ENCODE measurements at regions not wholly inside any gene's neighbourhood (a gene's known extent, or its start where the extent isn't known, plus 50 kb on each side); places are given as distances from the start of the nearest gene placed in this dataset.

DNA sequence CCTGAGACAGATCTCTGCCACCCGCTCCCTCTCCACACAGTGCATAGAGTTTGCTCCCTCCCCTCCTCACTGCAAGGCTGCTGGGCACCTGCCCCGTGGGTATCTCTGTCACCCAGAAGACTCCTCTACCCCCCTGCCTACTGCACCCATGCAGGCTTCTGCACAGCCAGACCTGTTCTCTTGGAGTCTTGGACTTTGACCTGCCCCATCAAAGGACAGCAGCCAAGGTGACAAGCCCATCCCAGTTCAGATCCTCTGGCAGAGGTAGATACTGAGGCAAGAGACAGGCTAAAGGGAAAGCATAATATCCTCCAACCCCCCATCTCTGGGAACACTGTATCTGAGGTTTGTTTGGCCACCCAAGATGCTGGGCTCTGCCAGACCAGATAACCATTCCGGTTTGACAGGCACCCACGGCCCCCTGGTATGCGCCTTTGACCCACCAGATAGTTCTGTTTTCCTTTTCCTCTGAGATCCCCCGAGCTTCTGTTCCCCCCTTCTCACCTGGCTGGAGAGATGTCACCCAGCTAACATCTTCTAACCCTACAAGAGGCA, 239.6 kb downstream of the SOX9 start:
- no peak for DNase-seq (ENCODE audit: extremely low read depth, low read depth, low spot score)

GRCh38 chr17:72361892-72362291, 241.1 kb downstream of the SOX9 start:
- DNase-seq (ENCODE audit: extremely low read depth, low read depth, low spot score): no peak

GRCh38 chr17:72362376-72363088, 241.7 kb downstream of the SOX9 start:
- DNase-seq (ENCODE audit: extremely low read depth, low read depth, low spot score): no peak

- DNase-seq (ENCODE audit: extremely low read depth, low read depth, low spot score): no peak
Measured at GRCh38 chr17:72363089-72363610, 242.3 kb downstream of the SOX9 start.

DNA sequence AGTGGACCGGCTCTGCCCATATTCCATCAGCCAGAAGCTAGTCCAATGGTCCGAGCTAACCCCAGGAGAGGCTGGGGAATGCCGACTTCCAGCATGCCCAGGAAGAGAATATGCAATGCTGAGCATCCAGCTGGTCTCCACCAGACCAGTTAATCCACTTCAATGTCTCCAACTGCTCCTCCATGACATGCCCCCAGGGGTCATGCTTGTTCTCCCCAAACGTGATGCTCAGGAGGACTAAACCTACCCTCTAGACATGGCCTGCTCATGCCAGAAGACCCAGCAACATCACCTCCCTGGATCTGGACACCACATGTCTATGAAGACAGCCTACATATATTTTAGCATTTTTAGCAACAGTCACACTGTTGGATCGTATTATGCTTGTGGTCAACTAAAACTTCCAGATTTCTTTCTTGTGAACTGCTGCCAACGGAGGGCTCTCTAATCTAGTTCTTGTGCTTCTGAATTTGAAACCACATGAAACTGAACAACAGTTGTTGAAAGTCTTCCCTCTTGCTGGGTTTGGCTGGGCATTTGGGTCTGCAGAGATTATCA, 245.1 kb downstream of the SOX9 start:
- DNase-seq (ENCODE audit: extremely low read depth, low read depth, low spot score): no peak

- DNase-seq (ENCODE audit: extremely low read depth, low read depth, low spot score): no peak
Measured at GRCh38 chr17:72366626-72367025, 245.8 kb downstream of the SOX9 start.

- no peak for DNase-seq (ENCODE audit: extremely low read depth, low read depth, low spot score)
Measured at GRCh38 chr17:72368191-72368590, 247.4 kb downstream of the SOX9 start.

GRCh38 chr17:72369366-72369765, 248.5 kb downstream of the SOX9 start:
- DNase-seq (ENCODE audit: extremely low read depth, low read depth, low spot score): no peak

- DNase-seq (ENCODE audit: extremely low read depth, low read depth, low spot score): no peak
Measured at GRCh38 chr17:72370819-72371218, 250.0 kb downstream of the SOX9 start.

GRCh38 chr17:72372185-72372584, 251.4 kb downstream of the SOX9 start:
- DNase-seq (ENCODE audit: extremely low read depth, low read depth, low spot score): no peak

- DNase-seq (ENCODE audit: extremely low read depth, low read depth, low spot score): no peak
Measured at GRCh38 chr17:72373910-72374741, 253.3 kb downstream of the SOX9 start.

DNA sequence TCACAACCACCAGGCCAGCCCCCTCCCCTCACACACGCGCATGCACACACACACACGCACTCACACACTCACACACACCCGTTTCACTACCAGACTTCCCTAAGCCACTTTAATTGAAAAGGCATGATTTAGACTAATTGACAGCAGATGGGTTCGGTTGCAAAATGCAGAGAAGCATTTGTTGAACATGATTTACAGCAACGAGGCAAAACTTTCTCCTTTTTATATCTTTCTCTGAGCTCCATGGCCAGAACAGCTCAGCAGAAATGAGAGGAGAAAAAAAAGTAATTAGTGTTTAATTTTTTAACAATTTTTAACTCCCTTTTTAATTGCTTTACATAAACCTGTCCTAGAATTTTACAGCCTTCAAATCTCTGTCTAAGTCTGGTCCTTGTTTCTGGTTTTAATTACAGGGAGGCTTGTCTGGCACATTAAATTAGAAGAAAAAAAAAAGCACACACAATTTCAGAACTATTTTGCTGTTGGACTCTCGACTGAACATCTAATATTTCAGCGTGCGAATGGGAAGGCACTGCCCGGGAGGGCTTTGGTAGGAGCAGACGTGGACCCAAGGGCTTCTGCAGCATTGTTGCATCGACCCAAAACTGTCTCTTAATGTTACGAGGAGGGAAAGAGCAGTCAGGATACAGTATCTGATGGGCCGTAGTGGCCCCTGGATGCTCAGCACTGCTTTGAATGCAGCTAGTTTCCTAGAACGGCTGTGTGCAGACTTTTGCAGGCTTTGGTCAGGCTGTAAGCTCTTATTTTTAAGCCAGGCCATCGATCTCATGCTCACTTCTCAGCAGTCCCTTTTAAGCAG, 255.9 kb downstream of the SOX9 start:
- DNase-seq (ENCODE audit: extremely low read depth, low read depth, low spot score): no peak

- DNase-seq (ENCODE audit: extremely low read depth, low read depth, low spot score): no peak
Measured at GRCh38 chr17:72378414-72379390, 257.9 kb downstream of the SOX9 start.

GRCh38 chr17:72379516-72379915, 258.7 kb downstream of the SOX9 start:
- DNase-seq (ENCODE audit: extremely low read depth, low read depth, low spot score): no peak

DNA sequence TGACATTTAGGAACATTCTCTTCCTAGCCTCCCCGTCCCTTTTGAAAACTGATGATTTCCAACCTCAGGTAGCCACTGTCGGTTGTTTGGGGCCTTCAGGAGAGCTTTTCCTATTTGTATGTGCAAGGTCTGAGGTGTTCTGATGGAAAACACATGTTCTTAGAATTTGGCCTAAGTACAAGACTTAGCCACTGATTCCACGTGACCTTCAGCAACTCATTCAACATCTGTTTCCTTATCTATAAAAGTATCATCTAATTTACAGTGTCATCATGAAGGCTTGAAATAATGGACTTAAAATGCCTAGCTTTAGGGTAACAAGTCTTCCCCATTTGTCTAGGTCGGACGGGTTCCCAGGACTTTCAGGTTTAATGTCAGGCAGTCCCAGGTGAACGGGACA, 259.3 kb downstream of the SOX9 start:
- no peak for DNase-seq (ENCODE audit: extremely low read depth, low read depth, low spot score)

GRCh38 chr17:72380737-72381136, 259.9 kb downstream of the SOX9 start:
- DNase-seq (ENCODE audit: extremely low read depth, low read depth, low spot score): no peak

DNA sequence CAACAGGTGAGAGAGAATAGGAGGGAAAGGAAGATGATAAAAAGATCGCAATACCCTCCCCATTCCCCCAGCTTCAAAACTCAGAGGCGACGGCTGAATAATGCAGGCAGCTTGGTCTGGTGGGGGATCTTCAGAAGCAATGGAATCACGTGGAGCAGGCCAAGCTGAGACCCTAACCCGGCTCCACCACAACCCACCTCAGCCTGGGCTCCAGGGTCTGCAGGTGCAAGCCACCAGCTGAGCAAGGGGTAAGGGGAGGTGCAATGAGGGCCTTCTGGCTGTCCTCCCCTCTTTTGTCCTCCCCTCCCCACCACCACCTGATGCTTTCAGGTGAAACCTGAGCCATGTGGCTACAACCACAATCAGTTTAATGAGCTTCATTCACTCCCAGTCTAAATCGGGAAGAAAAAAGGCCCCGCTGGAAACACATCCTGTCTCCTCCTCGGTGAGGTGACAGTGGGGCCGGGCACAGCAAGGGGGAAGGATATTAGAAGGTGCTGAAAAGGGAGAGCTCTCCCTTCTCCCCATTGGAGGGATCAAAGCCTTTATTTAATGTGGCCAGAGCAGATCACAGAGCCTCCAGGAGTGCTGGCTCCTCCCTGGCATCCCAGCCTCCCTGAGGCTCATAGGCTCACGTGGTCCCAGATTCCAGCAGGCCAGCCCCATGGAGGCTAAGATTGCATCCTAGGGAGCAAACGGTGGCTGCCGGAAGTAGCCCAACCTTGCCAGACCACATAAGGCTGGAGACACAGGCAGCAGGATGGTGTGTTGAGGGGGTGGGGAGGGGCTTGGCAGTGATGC, 261.0 kb downstream of the SOX9 start:
- no peak for DNase-seq (ENCODE audit: extremely low read depth, low read depth, low spot score)

GRCh38 chr17:72382971-72383722, 262.3 kb downstream of the SOX9 start:
- DNase-seq (ENCODE audit: extremely low read depth, low read depth, low spot score): no peak
